Left lung (tissue), 4 donors: ENCODE measurements at regions not wholly inside any gene's neighbourhood (a gene's known extent, or its start where the extent isn't known, plus 50 kb on each side); places are given as distances from the start of the nearest gene placed in this dataset.

Experiments
- ATAC-seq: fragments of 200-7000 bp; cut with Tn5 transposase; one replicate; pipeline ENCODE4 v1.9.1; 2020; ENCODE audit warnings: moderate library complexity
- DNase-seq, 4 donors: peaks; one replicate each; pipeline ENCODE4 v3.0.0-alpha.2; 2013 to 2020
- H3K27ac ChIP-seq, 2 donors: fragments of 200-600 bp; sonication (generic) in 1 of 2; one replicate each; pipeline versions ENCODE4 v1.5.0 to v1.8.0; 2020 to 2021
- H3K27me3 ChIP-seq, 2 donors: fragments of 200-600 bp; sonication (generic) in 1 of 2; one replicate each; pipeline versions ENCODE4 v1.5.0 to v1.8.0; 2020 to 2021
- H3K36me3 ChIP-seq, 2 donors: fragments of 200-600 bp; sonication (generic) in 1 of 2; one replicate each; pipeline versions ENCODE4 v1.5.0 to v1.8.0; 2020 to 2021
- H3K4me1 ChIP-seq, 2 donors: fragments of 200-600 bp; one replicate each; pipeline ENCODE4 v1.8.0; 2021
- H3K4me3 ChIP-seq, 2 donors: fragments of 200-600 bp; sonication (generic) in 1 of 2; one replicate each; pipeline versions ENCODE4 v1.5.0 to v1.8.0; 2020 to 2021; ENCODE audit warnings: mild to moderate bottlenecking in 1 of 2
- H3K9me3 ChIP-seq, 2 donors: fragments of 200-600 bp; sonication (generic) in 1 of 2; one replicate each; pipeline versions ENCODE4 v1.5.0 to v1.8.0; 2020 to 2021
- CTCF ChIP-seq, 2 donors: fragments of 200-600 bp; sonication (generic) in 1 of 2; IDR thresholded peaks; one replicate each; pipeline versions ENCODE4 v1.5.0 to v1.8.0; 2021; ENCODE audit warnings: antibody characterized with exemption in 2 of 2
- intact Hi-C, 2 donors: fragments of 100-400 bp; cut with DNase I; formaldehyde crosslinking; loops; one replicate each; pipeline versions ENCODE4 v1.11.2 to v1.14.2; 2022
- donor health status: DM: no; HTN: yes; CAD: no.
- donor health status: DM: no; HTN: no; CAD: no.

GRCh38 chr1:239436286-239436685, 49.9 kb downstream of the CHRM3 start:
- TF ChIP-seq CTCF (IDR thresholded peaks at IDR 0.05), result no peak
- H3K36me3 ChIP-seq, result no peaks in the 10 kb centered on the region
- H3K4me3 ChIP-seq, result no peak overlapping the region
- DNase-seq (no peak), ATAC-seq (no peak)
- H3K27ac ChIP-seq, result no peak overlapping the region
- intact Hi-C loops, result no loop called here
- no peaks in the 10 kb centered on the region for H3K4me1 ChIP-seq
- no peaks in the 10 kb centered on the region for H3K9me3 ChIP-seq
- no peaks in the 10 kb centered on the region for H3K27me3 ChIP-seq

GRCh38 chr1:239437822-239438221, 51.5 kb downstream of the CHRM3 start:
- ATAC-seq (no peak), DNase-seq (no peak)
- intact Hi-C loops, result no loop called here
- Histone ChIP-seq H3K27ac (no peak overlapping the region), H3K4me3 (no peak overlapping the region), H3K36me3 (no peaks in the 10 kb centered on the region), H3K9me3 (peaks cover 0 to 5% of the 10 kb centered on the region in 2 donors), H3K4me1 (no peaks in the 10 kb centered on the region), H3K27me3 (no peaks in the 10 kb centered on the region)
- TF ChIP-seq CTCF (IDR thresholded peaks at IDR 0.05), result no peak

GRCh38 chr1:239438891-239439290, 52.5 kb downstream of the CHRM3 start:
- Histone ChIP-seq H3K4me3 (no peak overlapping the region), H3K9me3 (peaks cover 0 to 5% of the 10 kb centered on the region in 2 donors), H3K27ac (no peak overlapping the region), H3K27me3 (no peaks in the 10 kb centered on the region), H3K36me3 (no peaks in the 10 kb centered on the region), H3K4me1 (no peaks in the 10 kb centered on the region)
- no peak for TF ChIP-seq CTCF (IDR thresholded peaks at IDR 0.05)
- intact Hi-C loops, result no loop called here
- no peak for DNase-seq
- ATAC-seq, result no peak

- no peaks in the 10 kb centered on the region for H3K27me3 ChIP-seq
- H3K4me3 ChIP-seq, result no peak overlapping the region
- H3K9me3 ChIP-seq, result peaks cover 0 to 5% of the 10 kb centered on the region in 2 donors
- no peaks in the 10 kb centered on the region for H3K36me3 ChIP-seq
- no peak for TF ChIP-seq CTCF (IDR thresholded peaks at IDR 0.05)
- ATAC-seq (no peak), DNase-seq (peak in 2 of 4 donors; percentile 33 to 46)
- no peaks in the 10 kb centered on the region for H3K4me1 ChIP-seq
- H3K27ac ChIP-seq, result no peak overlapping the region
- intact Hi-C loops, result no loop called here
These were observed 57.0 kb downstream of the CHRM3 start for GRCh38 chr1:239443361-239443760.

- no peak overlapping the region for H3K27ac ChIP-seq
- H3K9me3 ChIP-seq, result peaks cover 0 to 2% of the 10 kb centered on the region in 2 donors
- peak; percentile 84 for ATAC-seq
- intact Hi-C loops, result no loop called here
- no peak overlapping the region for H3K4me3 ChIP-seq
- H3K36me3 ChIP-seq, result no peaks in the 10 kb centered on the region
- no peak for TF ChIP-seq CTCF (IDR thresholded peaks at IDR 0.05)
- no peaks in the 10 kb centered on the region for H3K27me3 ChIP-seq
- DNase-seq, result no peak
- no peaks in the 10 kb centered on the region for H3K4me1 ChIP-seq
These were observed 60.2 kb downstream of the CHRM3 start for GRCh38 chr1:239446611-239447010.
